ENCODE measurements at regions not wholly inside any gene's neighbourhood (a gene's known extent, or its start where the extent isn't known, plus 50 kb on each side); places are given as distances from the start of the nearest gene placed in this dataset.

DNA sequence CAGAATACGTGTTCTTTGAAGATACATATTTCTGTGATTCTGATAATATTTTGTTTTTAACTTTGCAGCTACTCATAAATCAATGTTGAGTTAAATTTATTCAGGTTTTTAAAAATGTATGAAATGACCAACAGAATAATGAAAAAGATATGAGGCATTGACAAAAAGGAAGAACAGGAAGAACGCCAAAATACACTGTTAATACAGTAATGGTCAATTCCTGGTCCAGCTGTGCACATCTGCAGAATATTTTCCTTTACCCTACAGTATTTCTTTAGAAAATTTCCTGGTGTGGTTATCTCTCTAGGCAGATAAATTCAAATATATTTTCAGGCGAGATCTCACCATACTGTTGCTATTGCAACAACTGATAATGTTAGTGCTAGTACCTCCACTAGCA lies 203.2 kb upstream of the DGKB start:
- 69 to 84% methylated on average over 3 of the region's 3 CpGs for WGBS, 2 donors
- intact Hi-C loops (cut with DNase I) = no loop called here
- H3K27ac ChIP-seq = no peak overlapping the region

GRCh38 chr7:15104411-15105092 lies 202.0 kb upstream of the DGKB start:
- no peak overlapping the region for H3K4me3 ChIP-seq
- H3K9me3 ChIP-seq = no peaks in the 10 kb centered on the region
- no peaks in the 10 kb centered on the region for H3K4me1 ChIP-seq
- H3K27ac ChIP-seq = no peak overlapping the region
- no peak for DNase-seq
- no peaks in the 10 kb centered on the region for H3K27me3 ChIP-seq
- H3K36me3 ChIP-seq = no peaks in the 10 kb centered on the region
- intact Hi-C loops (cut with DNase I) = no loop called here
- no peak for TF ChIP-seq POLR2A (IDR thresholded peaks at IDR 0.05)
- 26 to 28% methylated on average over 1 of the region's 1 CpG for WGBS, 2 donors

More for the DNA sequence above, 203.2 kb upstream of the DGKB start:
- Histone ChIP-seq H3K27me3 (no peaks in the 10 kb centered on the region), H3K36me3 (no peaks in the 10 kb centered on the region), H3K4me1 (no peaks in the 10 kb centered on the region), H3K4me3 (no peak overlapping the region), H3K9me3 (no peaks in the 10 kb centered on the region)
- no peak for DNase-seq
- TF ChIP-seq, protein P1, sequence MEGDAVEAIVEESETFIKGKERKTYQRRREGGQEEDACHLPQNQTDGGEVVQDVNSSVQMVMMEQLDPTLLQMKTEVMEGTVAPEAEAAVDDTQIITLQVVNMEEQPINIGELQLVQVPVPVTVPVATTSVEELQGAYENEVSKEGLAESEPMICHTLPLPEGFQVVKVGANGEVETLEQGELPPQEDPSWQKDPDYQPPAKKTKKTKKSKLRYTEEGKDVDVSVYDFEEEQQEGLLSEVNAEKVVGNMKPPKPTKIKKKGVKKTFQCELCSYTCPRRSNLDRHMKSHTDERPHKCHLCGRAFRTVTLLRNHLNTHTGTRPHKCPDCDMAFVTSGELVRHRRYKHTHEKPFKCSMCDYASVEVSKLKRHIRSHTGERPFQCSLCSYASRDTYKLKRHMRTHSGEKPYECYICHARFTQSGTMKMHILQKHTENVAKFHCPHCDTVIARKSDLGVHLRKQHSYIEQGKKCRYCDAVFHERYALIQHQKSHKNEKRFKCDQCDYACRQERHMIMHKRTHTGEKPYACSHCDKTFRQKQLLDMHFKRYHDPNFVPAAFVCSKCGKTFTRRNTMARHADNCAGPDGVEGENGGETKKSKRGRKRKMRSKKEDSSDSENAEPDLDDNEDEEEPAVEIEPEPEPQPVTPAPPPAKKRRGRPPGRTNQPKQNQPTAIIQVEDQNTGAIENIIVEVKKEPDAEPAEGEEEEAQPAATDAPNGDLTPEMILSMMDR (IDR thresholded peaks at IDR 0.05) = no peak
- no peak for TF ChIP-seq POLR2A (IDR thresholded peaks at IDR 0.05)

GRCh38 chr7:15099074-15099473 lies 196.5 kb upstream of the DGKB start:
- intact Hi-C loops (cut with DNase I) = no loop called here
- DNase-seq = no peak

DNA sequence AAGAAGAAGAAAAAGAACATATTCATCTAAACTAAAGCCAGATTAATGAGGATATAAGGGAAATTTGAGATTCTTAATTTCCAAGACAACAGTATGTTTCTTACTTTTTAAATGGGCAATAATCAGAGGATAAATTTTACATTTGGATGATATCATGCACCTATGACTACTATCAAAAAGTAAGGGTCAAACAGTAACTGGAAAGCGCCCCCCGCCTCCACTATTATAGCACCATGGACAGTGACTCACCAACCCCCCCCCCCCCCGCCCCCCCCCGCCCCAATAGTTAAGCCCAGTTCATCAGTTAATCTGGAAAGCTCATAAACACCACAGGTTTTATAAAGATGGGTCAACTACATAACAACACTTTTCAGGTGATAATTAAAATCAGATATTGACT lies 194.3 kb upstream of the DGKB start:
- H3K36me3 ChIP-seq = no peaks in the 10 kb centered on the region
- DNase-seq = no peak
- H3K9me3 ChIP-seq = no peaks in the 10 kb centered on the region
- 46 to 51% methylated on average over 4 of the region's 4 CpGs for WGBS, 2 donors
- TF ChIP-seq, protein P1 (IDR thresholded peaks at IDR 0.05) = no peak
- TF ChIP-seq POLR2A (IDR thresholded peaks at IDR 0.05) = no peak
- H3K27ac ChIP-seq = no peak overlapping the region
- intact Hi-C loops (cut with DNase I) = no loop called here
- no peaks in the 10 kb centered on the region for H3K4me1 ChIP-seq
- H3K4me3 ChIP-seq = no peak overlapping the region
- H3K27me3 ChIP-seq = no peaks in the 10 kb centered on the region

More at GRCh38 chr7:15099074-15099473, 196.5 kb upstream of the DGKB start:
- TF ChIP-seq, protein P1 (IDR thresholded peaks at IDR 0.05) = no peak
- no peak for TF ChIP-seq POLR2A (IDR thresholded peaks at IDR 0.05)
- no peak overlapping the region for H3K4me3 ChIP-seq
- no peaks in the 10 kb centered on the region for H3K9me3 ChIP-seq
- no peaks in the 10 kb centered on the region for H3K36me3 ChIP-seq
- no peak overlapping the region for H3K27ac ChIP-seq
- H3K4me1 ChIP-seq = no peaks in the 10 kb centered on the region
- H3K27me3 ChIP-seq = no peaks in the 10 kb centered on the region

GRCh38 chr7:15094989-15095388 lies 192.4 kb upstream of the DGKB start:
- no peaks in the 10 kb centered on the region for H3K4me1 ChIP-seq
- no peaks in the 10 kb centered on the region for H3K9me3 ChIP-seq
- DNase-seq = no peak
- TF ChIP-seq, protein P1 (IDR thresholded peaks at IDR 0.05) = no peak
- no peak for TF ChIP-seq POLR2A (IDR thresholded peaks at IDR 0.05)
- WGBS, 2 donors = 88 to 90% methylated on average over 1 of the region's 1 CpG
- no peak overlapping the region for H3K27ac ChIP-seq
- H3K36me3 ChIP-seq = no peaks in the 10 kb centered on the region
- intact Hi-C loops (cut with DNase I) = no loop called here
- no peak overlapping the region for H3K4me3 ChIP-seq
- no peaks in the 10 kb centered on the region for H3K27me3 ChIP-seq

GRCh38 chr7:15087771-15088170 lies 185.2 kb upstream of the DGKB start:
- TF ChIP-seq, protein P1 (IDR thresholded peaks at IDR 0.05) = no peak
- no peak for TF ChIP-seq POLR2A (IDR thresholded peaks at IDR 0.05)
- Histone ChIP-seq H3K4me3 (no peak overlapping the region), H3K9me3 (no peaks in the 10 kb centered on the region), H3K4me1 (no peaks in the 10 kb centered on the region), H3K36me3 (no peaks in the 10 kb centered on the region), H3K27me3 (no peaks in the 10 kb centered on the region), H3K27ac (no peak overlapping the region)
- 74 to 78% methylated on average over 4 of the region's 4 CpGs for WGBS, 2 donors
- intact Hi-C loops (cut with DNase I) = no loop called here
- no peak for DNase-seq
